CD14-positive monocyte (primary cell): ENCODE measurements at regions not wholly inside any gene's neighbourhood (a gene's known extent, or its start where the extent isn't known, plus 50 kb on each side); places are given as distances from the start of the nearest gene placed in this dataset.

Source experiments
- DNase-seq, 3 donors: peaks; one replicate each; pipeline ENCODE4 v3.0.0-alpha.2; 2011 to 2022
- H2AFZ ChIP-seq: 2 replicates; pipeline ENCODE4 v1.6.0; 2012; ENCODE audit warnings: mild to moderate bottlenecking, low read depth, low read length, inconsistent platforms; ENCODE audit not compliant: insufficient read depth, poor library complexity, severe bottlenecking
- H3K27ac ChIP-seq, 2 donors: 1 replicate in 1 of 2; 2 replicates in 1 of 2; pipeline ENCODE4 v1.5.1; 2012 to 2013; ENCODE audit warnings: low read length in 2 of 2, control low read depth in 1 of 2, inconsistent platforms in 1 of 2, low read depth in 1 of 2, mild to moderate bottlenecking in 1 of 2
- H3K27me3 ChIP-seq, 2 donors: one replicate each; pipeline versions ENCODE4 v1.6.0 to v1.6.1; 2011 to 2013; ENCODE audit warnings: low read length in 2 of 2; ENCODE audit not compliant: control insufficient read depth in 2 of 2, insufficient read depth in 2 of 2
- H3K36me3 ChIP-seq, 2 donors: replicated peaks in 1 of 2; 1 replicate in 1 of 2; 2 replicates in 1 of 2; pipeline versions ENCODE4 v1.5.1 to v1.6.1; 2012 to 2013; ENCODE audit warnings: low read length in 2 of 2, control low read depth in 1 of 2, inconsistent platforms in 1 of 2, mild to moderate bottlenecking in 1 of 2; ENCODE audit not compliant: insufficient read depth in 2 of 2, control insufficient read depth in 1 of 2
- H3K4me1 ChIP-seq, 2 donors: 1 replicate in 1 of 2; 2 replicates in 1 of 2; pipeline versions ENCODE4 v1.5.1 to v1.6.1; 2012 to 2013; ENCODE audit warnings: low read length in 2 of 2, control low read depth in 1 of 2, inconsistent platforms in 1 of 2, mild to moderate bottlenecking in 1 of 2, moderate library complexity in 1 of 2; ENCODE audit not compliant: insufficient read depth in 2 of 2, control insufficient read depth in 1 of 2
- H3K4me2 ChIP-seq: replicated peaks from 2 replicates; pipeline ENCODE3; 2012; ENCODE audit warnings: low read length, moderate library complexity, mild to moderate bottlenecking; ENCODE audit not compliant: poor library complexity, severe bottlenecking; ENCODE audit errors: extremely low read depth
- H3K4me3 ChIP-seq, 3 experiments: fragments of 200-600 bp in 1 of 3; sonication (generic) in 1 of 3; replicated peaks in 1 of 3; 1 replicate in 2 of 3; 2 replicates in 1 of 3; pipeline ENCODE4 v1.5.1; 2011 to 2013; ENCODE audit warnings: low read length in 3 of 3, mild to moderate bottlenecking in 3 of 3, control low read depth in 2 of 3, low read depth in 2 of 3, inconsistent platforms in 1 of 3, moderate library complexity in 1 of 3
- H3K79me2 ChIP-seq: 2 replicates; pipeline ENCODE4 v1.6.0; 2012; ENCODE audit warnings: mild to moderate bottlenecking, control low read depth, inconsistent platforms, low read length, moderate library complexity; ENCODE audit not compliant: insufficient read depth
- H3K9ac ChIP-seq: 2 replicates; pipeline ENCODE4 v1.6.0; 2017; ENCODE audit warnings: low read length, mild to moderate bottlenecking; ENCODE audit not compliant: insufficient read depth, poor library complexity, severe bottlenecking
- H3K9me3 ChIP-seq, 2 donors: replicated peaks in 1 of 2; 1 replicate in 1 of 2; 2 replicates in 1 of 2; pipeline versions ENCODE4 v1.5.1 to v1.6.1; 2012 to 2013; ENCODE audit warnings: low read length in 2 of 2, control low read depth in 1 of 2; ENCODE audit not compliant: control insufficient read depth in 1 of 2, insufficient read depth in 1 of 2
- H4K20me1 ChIP-seq: 2 replicates; pipeline ENCODE4 v1.6.0; 2012; ENCODE audit warnings: mild to moderate bottlenecking, low read length, control low read depth, moderate library complexity; ENCODE audit not compliant: insufficient read depth
- H3K27ac Mint-ChIP-seq, 7 donors: one replicate each; pipeline ENCODE4 v1.8.0; 2020; ENCODE audit warnings: mild to moderate bottlenecking in 7 of 7, mixed read lengths in 7 of 7, moderate library complexity in 6 of 7, inconsistent platforms in 2 of 7
- H3K27me3 Mint-ChIP-seq, 3 donors: one replicate each; pipeline ENCODE4 v1.8.0; 2021 to 2022; ENCODE audit warnings: low read depth in 3 of 3, mild to moderate bottlenecking in 3 of 3, mixed read lengths in 3 of 3, moderate library complexity in 3 of 3, inconsistent platforms in 1 of 3
- H3K36me3 Mint-ChIP-seq, 2 donors: one replicate each; pipeline ENCODE4 v1.8.0; 2020; ENCODE audit warnings: mixed read lengths in 2 of 2, inconsistent platforms in 1 of 2, mild to moderate bottlenecking in 1 of 2
- H3K4me1 Mint-ChIP-seq: one replicate; pipeline ENCODE4 v1.8.0; 2020; ENCODE audit warnings: mild to moderate bottlenecking, mixed read lengths
- H3K4me3 Mint-ChIP-seq, 2 donors: one replicate each; pipeline ENCODE4 v1.8.0; 2020; ENCODE audit warnings: mild to moderate bottlenecking in 2 of 2, mixed read lengths in 2 of 2, moderate library complexity in 1 of 2
- H3K9me3 Mint-ChIP-seq, 7 donors: one replicate each; pipeline ENCODE4 v1.8.0; 2020 to 2022; ENCODE audit warnings: mixed read lengths in 7 of 7, mild to moderate bottlenecking in 6 of 7, moderate library complexity in 6 of 7, inconsistent platforms in 2 of 7
- WGBS: methylation state at CpG from one replicate; pipeline ENCODE4 v1.1.5; 2013; ENCODE audit warnings: missing lambda C conversion rate; ENCODE audit not compliant: insufficient coverage; 5-methylcytosine and 5-hydroxymethylcytosine counted together
- intact Hi-C, 2 donors: fragments of 100-400 bp; cut with micrococcal nuclease; formaldehyde crosslinking; loops; one replicate each; pipeline versions ENCODE4 v1.15.0 to v1.15.1; 2023
- TF ChIP-seq, protein P1 (sequence below): fragments of 200-600 bp; IDR thresholded peaks from one replicate; pipeline ENCODE4 v1.8.0; 2022; ENCODE audit warnings: antibody characterized with exemption, mild to moderate bottlenecking

DNA sequence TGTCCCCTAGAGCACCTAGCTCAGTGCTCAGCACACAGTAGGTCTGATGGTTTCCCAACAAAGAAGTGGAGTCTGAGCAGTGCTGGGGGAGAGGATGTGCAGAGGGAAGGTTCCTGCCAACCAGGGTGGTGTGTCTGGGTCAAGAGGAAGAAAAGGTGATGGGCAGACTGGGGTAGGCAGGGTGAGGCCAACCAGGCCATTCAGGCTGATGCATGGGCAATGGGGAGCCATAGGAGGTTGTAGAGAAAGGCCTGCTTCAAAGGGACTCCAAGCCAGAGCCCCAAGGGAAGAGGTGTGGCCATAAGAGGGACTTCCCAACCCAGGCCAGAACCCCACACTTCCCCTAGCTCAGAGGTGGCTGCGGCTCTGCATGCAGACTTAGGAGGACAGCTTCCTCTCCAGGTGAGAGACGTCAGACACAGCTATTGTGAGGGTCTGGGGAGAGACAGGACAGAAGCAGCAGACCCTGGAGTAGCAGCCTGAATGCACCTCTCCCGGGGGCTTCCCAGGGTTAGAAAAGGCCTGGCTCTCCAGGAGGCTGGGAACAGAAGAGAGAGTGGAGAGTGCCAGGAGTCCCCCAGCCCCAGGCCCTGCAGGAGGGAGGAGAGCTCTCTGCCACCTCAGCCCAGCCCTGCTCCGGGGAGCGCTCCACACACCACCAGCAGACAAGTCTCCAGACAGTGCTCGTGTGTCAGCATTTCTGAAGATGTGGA, 87.4 kb upstream of the ZMIZ1 start:
- H3K36me3 Mint-ChIP-seq, result no peaks in the 10 kb centered on the region
- no peak overlapping the region for H3K4me2 ChIP-seq
- DNase-seq, result peak; percentile 51 to 77 (median 52)
- H2AFZ ChIP-seq, result no peak overlapping the region
- H3K9ac ChIP-seq, result no peak overlapping the region
- 57% methylated on average over 3 of the region's 6 CpGs for WGBS
- no peak overlapping the region for H3K4me3 Mint-ChIP-seq
- H3K4me3 ChIP-seq, result no peak overlapping the region
- no peaks in the 10 kb centered on the region for H3K36me3 ChIP-seq
- H3K27me3 Mint-ChIP-seq, result peaks cover 1 to 14% (median 11%) of the 10 kb centered on the region in 3 donors
- intact Hi-C loops, result no loop called here
- no peak overlapping the region for H3K27ac ChIP-seq
- peak overlapping the region in 4 of 7 donors; percentile 21 to 73 (median 53) for H3K27ac Mint-ChIP-seq
- no peaks in the 10 kb centered on the region for H3K79me2 ChIP-seq
- peaks cover 10 to 22% of the 10 kb centered on the region in 2 donors for H3K4me1 ChIP-seq
- no peaks in the 10 kb centered on the region for H3K9me3 ChIP-seq
- no peaks in the 10 kb centered on the region for H3K27me3 ChIP-seq
- TF ChIP-seq, protein P1, sequence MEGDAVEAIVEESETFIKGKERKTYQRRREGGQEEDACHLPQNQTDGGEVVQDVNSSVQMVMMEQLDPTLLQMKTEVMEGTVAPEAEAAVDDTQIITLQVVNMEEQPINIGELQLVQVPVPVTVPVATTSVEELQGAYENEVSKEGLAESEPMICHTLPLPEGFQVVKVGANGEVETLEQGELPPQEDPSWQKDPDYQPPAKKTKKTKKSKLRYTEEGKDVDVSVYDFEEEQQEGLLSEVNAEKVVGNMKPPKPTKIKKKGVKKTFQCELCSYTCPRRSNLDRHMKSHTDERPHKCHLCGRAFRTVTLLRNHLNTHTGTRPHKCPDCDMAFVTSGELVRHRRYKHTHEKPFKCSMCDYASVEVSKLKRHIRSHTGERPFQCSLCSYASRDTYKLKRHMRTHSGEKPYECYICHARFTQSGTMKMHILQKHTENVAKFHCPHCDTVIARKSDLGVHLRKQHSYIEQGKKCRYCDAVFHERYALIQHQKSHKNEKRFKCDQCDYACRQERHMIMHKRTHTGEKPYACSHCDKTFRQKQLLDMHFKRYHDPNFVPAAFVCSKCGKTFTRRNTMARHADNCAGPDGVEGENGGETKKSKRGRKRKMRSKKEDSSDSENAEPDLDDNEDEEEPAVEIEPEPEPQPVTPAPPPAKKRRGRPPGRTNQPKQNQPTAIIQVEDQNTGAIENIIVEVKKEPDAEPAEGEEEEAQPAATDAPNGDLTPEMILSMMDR, result no peak
- H3K9me3 Mint-ChIP-seq, result no peaks in the 10 kb centered on the region
- peaks cover 31% of the 10 kb centered on the region for H3K4me1 Mint-ChIP-seq
- no peaks in the 10 kb centered on the region for H4K20me1 ChIP-seq

DNA sequence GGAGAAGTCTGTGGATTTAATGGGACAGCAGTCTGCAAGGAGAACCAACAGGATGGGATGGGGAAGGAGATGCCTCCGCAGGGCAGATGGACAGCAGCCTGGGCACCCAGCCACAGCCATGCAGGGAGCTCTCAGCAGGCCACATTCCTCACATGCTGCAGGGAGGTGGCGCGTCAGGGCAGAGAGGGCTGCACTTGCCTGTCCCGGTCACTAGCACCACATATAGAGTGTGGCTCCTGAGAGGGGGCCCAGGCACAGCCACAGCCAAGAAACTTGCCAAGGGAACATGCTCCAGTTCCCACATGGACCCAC, 86.8 kb upstream of the ZMIZ1 start:
- no peaks in the 10 kb centered on the region for H3K36me3 Mint-ChIP-seq
- peaks cover 30% of the 10 kb centered on the region for H3K4me1 Mint-ChIP-seq
- Histone ChIP-seq H3K4me1 (peaks cover 10 to 22% of the 10 kb centered on the region in 2 donors), H3K4me3 (no peak overlapping the region), H2AFZ (no peak overlapping the region), H3K27me3 (no peaks in the 10 kb centered on the region), H3K4me2 (no peak overlapping the region), H3K9ac (no peak overlapping the region), H4K20me1 (no peaks in the 10 kb centered on the region), H3K27ac (no peak overlapping the region), H3K9me3 (no peaks in the 10 kb centered on the region), H3K79me2 (no peaks in the 10 kb centered on the region), H3K36me3 (no peaks in the 10 kb centered on the region)
- intact Hi-C loops, result no loop called here
- H3K4me3 Mint-ChIP-seq, result no peak overlapping the region
- H3K27ac Mint-ChIP-seq, result peak overlapping the region in 2 of 7 donors; percentile 57
- no peak for DNase-seq
- H3K27me3 Mint-ChIP-seq, result peaks cover under 1 to 13% (median 7%) of the 10 kb centered on the region in 3 donors
- WGBS, result 97% methylated on average over 4 of the region's 4 CpGs
- TF ChIP-seq, protein P1, result no peak
- H3K9me3 Mint-ChIP-seq, result no peaks in the 10 kb centered on the region
